Ishikawa (cell line): ENCODE measurements at regions not wholly inside any gene's neighbourhood (a gene's known extent, or its start where the extent isn't known, plus 50 kb on each side); places are given as distances from the start of the nearest gene placed in this dataset.

Source experiments
- EP300 ChIP-seq: IDR thresholded peaks from 2 replicates; pipeline ENCODE4 v1.6.1; 2012; ENCODE audit warnings: borderline replicate concordance
- FOXM1 ChIP-seq: IDR thresholded peaks from 2 replicates; pipeline ENCODE4 v1.6.1; 2012; ENCODE audit warnings: low read depth, borderline replicate concordance
- TCF12 ChIP-seq: IDR thresholded peaks from 2 replicates; pipeline ENCODE4 v1.6.1; 2012; ENCODE audit warnings: low read depth
- TF ChIP-seq, protein P1 (sequence below): IDR thresholded peaks from 2 replicates; pipeline ENCODE4 v1.6.1; 2012

DNA sequence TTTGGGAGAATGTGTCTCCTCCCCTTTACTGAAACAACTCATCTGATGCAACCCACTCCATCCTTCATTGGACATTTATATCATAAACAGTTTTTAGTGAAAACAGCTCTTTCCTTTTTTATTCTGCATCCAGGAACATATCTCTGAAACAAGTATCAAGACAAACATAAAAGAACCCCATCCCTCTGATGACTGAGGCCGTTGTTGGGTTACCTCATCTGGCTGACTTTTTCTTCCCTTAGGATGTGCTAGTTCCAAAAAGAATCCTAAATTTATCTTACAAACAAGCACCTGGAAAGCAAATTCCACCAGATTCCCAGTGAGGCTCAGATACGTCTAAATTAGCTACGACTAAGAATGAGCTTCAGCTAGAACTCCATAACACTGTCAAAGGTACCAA, 483.7 kb upstream of the INTU start:
- TF ChIP-seq, protein P1, sequence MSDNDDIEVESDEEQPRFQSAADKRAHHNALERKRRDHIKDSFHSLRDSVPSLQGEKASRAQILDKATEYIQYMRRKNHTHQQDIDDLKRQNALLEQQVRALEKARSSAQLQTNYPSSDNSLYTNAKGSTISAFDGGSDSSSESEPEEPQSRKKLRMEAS: no peak
- no peak for TF ChIP-seq FOXM1
- TF ChIP-seq EP300: no peak
- TF ChIP-seq TCF12: no peak
